ENCODE measurements at regions not wholly inside any gene's neighbourhood (a gene's known extent, or its start where the extent isn't known, plus 50 kb on each side); places are given as distances from the start of the nearest gene placed in this dataset.
"Not testable (repeated sequence)": the region's sequence is repeated elsewhere in the genome, so short reads cannot be mapped to it uniquely, and the experiment has no call there.

- no peak for TF ChIP-seq ZFX (IDR thresholded peaks at IDR 0.05)
- TF ChIP-seq CTCF (conservative IDR thresholded peaks at IDR 0.05), result no peak
- no peak overlapping the region for H3K27ac ChIP-seq
These were observed 371.7 kb downstream of the PIK3C3 start for GRCh38 chr18:42326752-42327151.

GRCh38 chr18:42328931-42329330 lies 373.9 kb downstream of the PIK3C3 start:
- TF ChIP-seq CTCF (conservative IDR thresholded peaks at IDR 0.05) (no peak), ZFX (IDR thresholded peaks at IDR 0.05) (no peak)
- no peak overlapping the region for H3K27ac ChIP-seq

GRCh38 chr18:42330296-42330695 lies 375.3 kb downstream of the PIK3C3 start:
- H3K27ac ChIP-seq, result no peak overlapping the region
- no peak for TF ChIP-seq ZFX (IDR thresholded peaks at IDR 0.05)
- no peak for TF ChIP-seq CTCF (conservative IDR thresholded peaks at IDR 0.05)

- TF ChIP-seq CTCF (conservative IDR thresholded peaks at IDR 0.05), result no peak
- TF ChIP-seq ZFX (IDR thresholded peaks at IDR 0.05), result no peak
- no peak overlapping the region for H3K27ac ChIP-seq
These were observed 378.5 kb downstream of the PIK3C3 start for GRCh38 chr18:42333558-42333957.

GRCh38 chr18:42334931-42335330 lies 379.9 kb downstream of the PIK3C3 start:
- H3K27ac ChIP-seq, result no peak overlapping the region
- TF ChIP-seq ZFX (IDR thresholded peaks at IDR 0.05), result no peak
- no peak for TF ChIP-seq CTCF (conservative IDR thresholded peaks at IDR 0.05)

- no peak overlapping the region for H3K27ac ChIP-seq
- no peak for TF ChIP-seq ZFX (IDR thresholded peaks at IDR 0.05)
- no peak for TF ChIP-seq CTCF (conservative IDR thresholded peaks at IDR 0.05)
These were observed 381.1 kb downstream of the PIK3C3 start for GRCh38 chr18:42336139-42336538.

GRCh38 chr18:42337337-42337736 lies 382.3 kb downstream of the PIK3C3 start:
- not testable (repeated sequence) for H3K27ac ChIP-seq

- no peak overlapping the region for H3K27ac ChIP-seq
- TF ChIP-seq CTCF (conservative IDR thresholded peaks at IDR 0.05) (no peak), ZFX (IDR thresholded peaks at IDR 0.05) (no peak)
These were observed 383.6 kb downstream of the PIK3C3 start for GRCh38 chr18:42338683-42339082.

All from C4-2B (cell line).